SK-N-SH treated with all-trans-retinoic acid at 6 μM for 48 hours (cell line): ENCODE measurements at regions not wholly inside any gene's neighbourhood (a gene's known extent, or its start where the extent isn't known, plus 50 kb on each side); places are given as distances from the start of the nearest gene placed in this dataset.

ENCODE experiments used
- ATAC-seq: fragments of 200-7000 bp; cut with Tn5 transposase; 3 replicates; pipeline ENCODE4 v1.9.1; 2020; ENCODE audit warnings: mild to moderate bottlenecking, moderate library complexity
- BACH2 ChIP-seq: fragments of 250-450 bp; sonication (Bioruptor Pico); IDR thresholded peaks from 2 replicates; pipeline ENCODE4 v1.9.0; 2021; ENCODE audit warnings: mild to moderate bottlenecking, borderline replicate concordance
- CSDC2 ChIP-seq: fragments of 250-450 bp; sonication (Bioruptor Pico); IDR thresholded peaks from 2 replicates; pipeline ENCODE4 v1.5.0; 2020; ENCODE audit warnings: mild to moderate bottlenecking, moderate library complexity
- ESRRG ChIP-seq: fragments of 250-450 bp; sonication (Bioruptor Pico); IDR thresholded peaks from 2 replicates; pipeline ENCODE4 v1.6.1; 2021; ENCODE audit warnings: mild to moderate bottlenecking
- OSR1 ChIP-seq: fragments of 250-450 bp; sonication (Bioruptor Pico); IDR thresholded peaks from 2 replicates; pipeline ENCODE4 v1.8.0; 2022; ENCODE audit warnings: moderate library complexity, mild to moderate bottlenecking, inconsistent platforms
- PPARA ChIP-seq: fragments of 250-450 bp; sonication (Bioruptor Pico); IDR thresholded peaks from 2 replicates; pipeline ENCODE4 v1.5.0; 2020; ENCODE audit warnings: mild to moderate bottlenecking, borderline replicate concordance
- RARB ChIP-seq: fragments of 250-450 bp; sonication (Bioruptor Pico); IDR thresholded peaks from 2 replicates; pipeline ENCODE4 v1.8.0; 2021; ENCODE audit warnings: mild to moderate bottlenecking, moderate library complexity
- SNAI2 ChIP-seq: fragments of 250-450 bp; sonication (Bioruptor Pico); IDR thresholded peaks from 2 replicates; pipeline ENCODE4 v1.5.0; 2020; ENCODE audit warnings: mild to moderate bottlenecking, moderate library complexity
- TOX ChIP-seq: fragments of 250-450 bp; sonication (Bioruptor Pico); IDR thresholded peaks from 2 replicates; pipeline ENCODE4 v1.8.0; 2021; ENCODE audit warnings: mild to moderate bottlenecking, moderate library complexity, borderline replicate concordance
- ZFP30 ChIP-seq: fragments of 450-650 bp; formaldehyde crosslinking; IDR thresholded peaks from 2 replicates; pipeline ENCODE4 v1.5.0; 2022; ENCODE audit warnings: mild to moderate bottlenecking, moderate library complexity
- ZNF565 ChIP-seq: fragments of 450-650 bp; formaldehyde crosslinking; conservative IDR thresholded peaks from 2 replicates; pipeline ENCODE4 v1.5.0; 2020; ENCODE audit warnings: low read depth, mild to moderate bottlenecking, moderate library complexity
- ZNF8 ChIP-seq: fragments of 450-650 bp; formaldehyde crosslinking; IDR thresholded peaks from 2 replicates; pipeline ENCODE4 v1.5.0; 2020; ENCODE audit warnings: mild to moderate bottlenecking, moderate library complexity
- TF ChIP-seq, protein P1 (sequence below): fragments of 250-450 bp; sonication (Bioruptor Pico); IDR thresholded peaks from 2 replicates; pipeline ENCODE4 v1.5.1; 2021; ENCODE audit warnings: mild to moderate bottlenecking, moderate library complexity
- TF ChIP-seq, protein P2 (sequence below): fragments of 250-450 bp; sonication (Bioruptor Pico); IDR thresholded peaks from 2 replicates; pipeline ENCODE4 v1.5.1; 2020; ENCODE audit warnings: low read depth, mild to moderate bottlenecking, moderate library complexity
- TF ChIP-seq, protein P3 (sequence below): fragments of 250-450 bp; sonication (Bioruptor Pico); IDR thresholded peaks from 2 replicates; pipeline ENCODE4 v1.5.0; 2020; ENCODE audit warnings: mild to moderate bottlenecking, moderate library complexity

DNA sequence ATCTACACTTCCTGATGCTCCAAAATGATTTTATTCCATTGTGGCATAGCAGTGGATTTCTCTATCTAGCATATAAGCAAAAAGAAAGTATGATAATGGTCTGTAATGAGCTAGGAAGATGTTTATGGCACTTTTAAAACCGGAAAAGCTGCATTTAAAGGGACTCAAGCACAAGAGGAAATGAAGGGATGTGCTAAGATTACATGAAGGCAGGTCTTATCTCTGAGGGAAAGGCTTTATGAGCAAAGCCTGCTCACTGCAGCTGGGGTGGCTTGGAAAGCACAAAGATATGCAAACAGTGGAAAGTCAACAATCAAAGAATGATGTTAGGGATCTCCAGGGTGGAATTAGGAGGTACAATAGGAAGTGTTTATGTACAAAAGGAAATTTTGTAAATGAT lies 138.2 kb downstream of the TENT5A start (continued):
- TF ChIP-seq, protein P1, sequence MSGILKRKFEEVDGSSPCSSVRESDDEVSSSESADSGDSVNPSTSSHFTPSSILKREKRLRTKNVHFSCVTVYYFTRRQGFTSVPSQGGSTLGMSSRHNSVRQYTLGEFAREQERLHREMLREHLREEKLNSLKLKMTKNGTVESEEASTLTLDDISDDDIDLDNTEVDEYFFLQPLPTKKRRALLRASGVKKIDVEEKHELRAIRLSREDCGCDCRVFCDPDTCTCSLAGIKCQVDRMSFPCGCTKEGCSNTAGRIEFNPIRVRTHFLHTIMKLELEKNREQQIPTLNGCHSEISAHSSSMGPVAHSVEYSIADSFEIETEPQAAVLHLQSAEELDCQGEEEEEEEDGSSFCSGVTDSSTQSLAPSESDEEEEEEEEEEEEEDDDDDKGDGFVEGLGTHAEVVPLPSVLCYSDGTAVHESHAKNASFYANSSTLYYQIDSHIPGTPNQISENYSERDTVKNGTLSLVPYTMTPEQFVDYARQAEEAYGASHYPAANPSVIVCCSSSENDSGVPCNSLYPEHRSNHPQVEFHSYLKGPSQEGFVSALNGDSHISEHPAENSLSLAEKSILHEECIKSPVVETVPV (CRISPR knock-in tag), result no peak

DNA sequence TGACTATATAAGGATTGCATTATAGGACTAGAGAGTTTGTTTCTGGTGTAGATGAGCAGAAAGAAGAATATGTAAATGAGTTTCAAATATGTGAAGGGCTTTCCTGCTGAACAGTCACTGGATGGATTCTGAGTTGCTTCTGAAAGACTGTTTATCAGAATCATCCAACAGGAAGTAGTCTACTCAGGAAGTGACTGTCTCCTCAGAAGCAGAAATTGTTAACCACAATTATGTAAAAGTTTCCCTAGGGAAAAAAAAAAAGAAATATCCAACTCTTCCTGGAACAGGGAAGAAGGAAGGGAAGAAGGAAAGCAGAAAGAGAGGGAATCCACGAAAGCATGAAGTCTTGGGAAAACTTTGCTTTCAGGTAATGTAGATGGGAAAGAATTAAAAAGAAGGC lies 138.9 kb downstream of the TENT5A start:
- ATAC-seq, result peak; percentile 79
- TF ChIP-seq ESRRG (no peak), CSDC2 (CRISPR knock-in tag) (no peak)

DNA sequence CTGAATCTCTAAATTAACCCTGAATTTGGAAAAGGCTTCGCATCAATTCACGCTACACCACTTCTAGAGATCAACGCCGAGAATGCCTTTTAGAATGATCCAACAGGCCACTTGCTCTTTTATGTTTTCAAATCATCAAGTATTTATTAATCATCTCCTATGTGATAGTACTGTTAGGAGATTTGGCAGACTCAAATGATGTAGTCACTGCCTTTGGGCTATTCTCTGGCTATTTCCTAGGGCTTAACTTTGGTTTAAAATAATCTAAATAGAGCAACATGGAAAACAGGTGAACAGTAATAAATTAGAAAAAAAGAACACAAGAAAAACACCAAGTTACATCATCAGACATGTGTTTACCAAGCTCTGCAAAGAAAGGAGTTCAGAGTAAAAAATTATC lies 140.3 kb downstream of the TENT5A start:
- ATAC-seq, result no peak

DNA sequence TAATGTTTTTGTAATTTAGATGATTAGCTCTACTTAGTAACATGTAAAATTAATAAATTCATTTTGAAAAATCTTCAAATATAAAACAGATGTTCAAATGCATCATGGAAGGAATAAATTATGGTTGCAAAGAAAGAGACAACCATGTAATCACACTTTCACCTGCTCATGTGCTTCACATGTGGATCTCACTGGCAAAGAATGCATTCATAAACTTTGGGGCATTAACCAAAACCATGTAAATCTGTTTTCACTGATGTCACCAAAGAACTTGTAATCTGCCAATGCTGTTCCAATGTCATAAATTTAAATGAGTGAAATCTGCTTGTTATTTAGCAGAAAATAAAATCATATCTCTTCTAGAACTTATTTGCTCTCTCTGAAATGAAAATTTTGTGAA lies 142.7 kb downstream of the TENT5A start:
- TF ChIP-seq BACH2 (CRISPR knock-in tag) (no peak), ZNF8 (CRISPR knock-in tag) (no peak), ZNF565 (CRISPR knock-in tag) (no peak), ZFP30 (no peak)
- TF ChIP-seq, protein P2, sequence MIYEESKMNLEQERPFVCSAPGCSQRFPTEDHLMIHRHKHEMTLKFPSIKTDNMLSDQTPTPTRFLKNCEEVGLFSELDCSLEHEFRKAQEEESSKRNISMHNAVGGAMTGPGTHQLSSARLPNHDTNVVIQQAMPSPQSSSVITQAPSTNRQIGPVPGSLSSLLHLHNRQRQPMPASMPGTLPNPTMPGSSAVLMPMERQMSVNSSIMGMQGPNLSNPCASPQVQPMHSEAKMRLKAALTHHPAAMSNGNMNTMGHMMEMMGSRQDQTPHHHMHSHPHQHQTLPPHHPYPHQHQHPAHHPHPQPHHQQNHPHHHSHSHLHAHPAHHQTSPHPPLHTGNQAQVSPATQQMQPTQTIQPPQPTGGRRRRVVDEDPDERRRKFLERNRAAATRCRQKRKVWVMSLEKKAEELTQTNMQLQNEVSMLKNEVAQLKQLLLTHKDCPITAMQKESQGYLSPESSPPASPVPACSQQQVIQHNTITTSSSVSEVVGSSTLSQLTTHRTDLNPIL (CRISPR knock-in tag), result no peak
- ATAC-seq, result no peak

More for the DNA sequence above, 140.3 kb downstream of the TENT5A start:
- TF ChIP-seq, protein P2 (CRISPR knock-in tag), result no peak
- TF ChIP-seq SNAI2 (CRISPR knock-in tag), result no peak
- TF ChIP-seq PPARA (CRISPR knock-in tag), result no peak
- TF ChIP-seq ZNF8 (CRISPR knock-in tag), result no peak
- TF ChIP-seq TOX (CRISPR knock-in tag), result no peak
- TF ChIP-seq BACH2 (CRISPR knock-in tag), result no peak
- TF ChIP-seq, protein P3, sequence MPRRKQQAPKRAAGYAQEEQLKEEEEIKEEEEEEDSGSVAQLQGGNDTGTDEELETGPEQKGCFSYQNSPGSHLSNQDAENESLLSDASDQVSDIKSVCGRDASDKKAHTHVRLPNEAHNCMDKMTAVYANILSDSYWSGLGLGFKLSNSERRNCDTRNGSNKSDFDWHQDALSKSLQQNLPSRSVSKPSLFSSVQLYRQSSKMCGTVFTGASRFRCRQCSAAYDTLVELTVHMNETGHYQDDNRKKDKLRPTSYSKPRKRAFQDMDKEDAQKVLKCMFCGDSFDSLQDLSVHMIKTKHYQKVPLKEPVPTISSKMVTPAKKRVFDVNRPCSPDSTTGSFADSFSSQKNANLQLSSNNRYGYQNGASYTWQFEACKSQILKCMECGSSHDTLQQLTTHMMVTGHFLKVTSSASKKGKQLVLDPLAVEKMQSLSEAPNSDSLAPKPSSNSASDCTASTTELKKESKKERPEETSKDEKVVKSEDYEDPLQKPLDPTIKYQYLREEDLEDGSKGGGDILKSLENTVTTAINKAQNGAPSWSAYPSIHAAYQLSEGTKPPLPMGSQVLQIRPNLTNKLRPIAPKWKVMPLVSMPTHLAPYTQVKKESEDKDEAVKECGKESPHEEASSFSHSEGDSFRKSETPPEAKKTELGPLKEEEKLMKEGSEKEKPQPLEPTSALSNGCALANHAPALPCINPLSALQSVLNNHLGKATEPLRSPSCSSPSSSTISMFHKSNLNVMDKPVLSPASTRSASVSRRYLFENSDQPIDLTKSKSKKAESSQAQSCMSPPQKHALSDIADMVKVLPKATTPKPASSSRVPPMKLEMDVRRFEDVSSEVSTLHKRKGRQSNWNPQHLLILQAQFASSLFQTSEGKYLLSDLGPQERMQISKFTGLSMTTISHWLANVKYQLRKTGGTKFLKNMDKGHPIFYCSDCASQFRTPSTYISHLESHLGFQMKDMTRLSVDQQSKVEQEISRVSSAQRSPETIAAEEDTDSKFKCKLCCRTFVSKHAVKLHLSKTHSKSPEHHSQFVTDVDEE (CRISPR knock-in tag), result no peak
- TF ChIP-seq OSR1 (CRISPR knock-in tag), result no peak
- no peak for TF ChIP-seq RARB

DNA sequence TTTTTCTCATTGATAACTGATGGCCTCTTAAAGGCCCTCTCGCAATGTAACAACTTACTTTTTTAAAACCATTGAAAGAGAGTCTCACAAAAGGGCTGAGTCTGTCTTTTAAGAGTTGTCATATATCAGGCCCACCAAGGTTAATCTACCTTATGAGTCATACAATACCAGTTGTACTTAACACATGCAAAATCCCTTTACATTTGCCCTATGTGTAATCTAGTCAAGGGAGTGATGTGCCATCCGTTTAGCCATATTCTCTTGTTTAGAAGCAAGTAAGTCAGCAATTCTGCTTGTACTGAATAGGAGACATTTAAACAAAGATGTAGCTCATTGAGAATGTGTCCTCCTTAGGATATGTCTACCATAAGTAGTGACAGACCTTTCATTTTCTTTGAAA lies 143.7 kb downstream of the TENT5A start:
- TF ChIP-seq, protein P2 (CRISPR knock-in tag), result no peak
- TF ChIP-seq OSR1 (CRISPR knock-in tag) (no peak), CSDC2 (CRISPR knock-in tag) (no peak), ZNF8 (CRISPR knock-in tag) (no peak)
- TF ChIP-seq, protein P3 (CRISPR knock-in tag), result no peak
- TF ChIP-seq, all 23 proteins: peak for 0
- no peak for ATAC-seq
